Retina (tissue), 1 donor: ENCODE measurements at regions not wholly inside any gene's neighbourhood (a gene's known extent, or its start where the extent isn't known, plus 50 kb on each side); places are given as distances from the start of the nearest gene placed in this dataset.

Experiments used
- DNase-seq: peaks from one replicate; pipeline ENCODE4 v3.0.0-alpha.2; 2016

- DNase-seq, result no peak
Observed at GRCh38 chr17:54745862-54746261, 154.8 kb upstream of the TOM1L1 start.

GRCh38 chr17:54749157-54749556 lies 151.5 kb upstream of the TOM1L1 start:
- DNase-seq, result no peak

- no peak for DNase-seq
Observed at GRCh38 chr17:54754560-54754959, 146.1 kb upstream of the TOM1L1 start.

DNA sequence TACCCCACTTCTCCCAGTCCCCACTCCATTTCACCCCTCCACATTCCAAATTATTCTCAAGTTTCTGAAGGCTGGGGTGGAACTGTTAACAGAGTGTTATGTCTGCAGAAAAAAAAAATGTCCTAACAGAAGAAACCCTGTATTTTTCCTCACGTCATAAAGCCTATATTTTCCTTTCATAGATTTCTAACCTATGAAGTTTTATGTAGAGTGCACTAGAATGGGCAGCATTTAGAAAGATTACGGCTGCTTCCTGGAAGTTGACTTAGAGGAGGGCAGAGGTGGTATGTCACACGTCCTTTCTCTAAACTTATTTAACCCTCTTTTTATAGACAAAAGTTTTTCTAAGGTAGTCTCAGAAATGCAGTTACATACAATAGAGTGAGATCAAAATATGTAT lies 139.8 kb upstream of the TOM1L1 start:
- DNase-seq, result no peak

DNA sequence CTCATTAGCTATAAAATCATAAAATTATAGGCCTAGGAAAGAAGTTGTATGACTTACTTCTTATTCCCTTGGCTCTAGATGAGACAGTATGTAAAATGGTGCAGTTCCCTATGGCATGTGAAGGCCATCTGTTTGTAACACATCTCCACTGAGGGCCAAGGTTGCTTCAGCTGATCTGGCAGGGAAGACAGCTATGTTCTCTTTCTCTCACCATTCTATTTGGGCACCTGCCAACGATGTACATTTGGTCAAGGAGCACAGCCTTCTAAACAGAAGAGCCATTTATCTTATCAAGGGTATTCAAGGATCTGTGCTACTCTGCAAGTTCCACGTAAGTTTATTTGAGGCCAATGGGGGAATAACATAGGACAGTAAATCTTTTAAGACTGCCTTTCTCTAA lies 129.8 kb upstream of the TOM1L1 start:
- no peak for DNase-seq

DNA sequence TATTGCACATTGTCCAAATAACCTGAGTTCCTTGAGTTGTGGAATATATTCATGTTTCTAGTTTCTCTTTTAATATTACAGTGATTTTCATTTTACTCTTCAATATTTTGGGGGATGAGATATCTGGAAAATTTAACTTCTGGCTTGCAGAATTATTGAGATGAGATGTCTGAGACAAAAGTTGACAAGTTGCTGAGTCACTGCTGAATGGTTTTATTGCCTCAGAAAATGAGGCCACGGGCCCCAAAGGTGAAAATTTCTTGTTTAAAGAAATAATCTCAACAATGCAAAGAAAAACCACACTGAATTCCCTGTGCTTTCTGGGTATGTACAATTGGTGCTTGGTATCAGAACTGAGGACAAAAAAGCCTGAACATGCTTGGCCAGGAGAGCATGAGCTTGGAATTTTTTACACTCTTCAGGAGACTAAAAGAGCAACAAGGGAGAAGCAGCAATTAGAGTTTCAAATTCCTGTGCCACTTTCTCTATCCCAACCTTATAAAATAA lies 129.2 kb upstream of the TOM1L1 start:
- no peak for DNase-seq

DNA sequence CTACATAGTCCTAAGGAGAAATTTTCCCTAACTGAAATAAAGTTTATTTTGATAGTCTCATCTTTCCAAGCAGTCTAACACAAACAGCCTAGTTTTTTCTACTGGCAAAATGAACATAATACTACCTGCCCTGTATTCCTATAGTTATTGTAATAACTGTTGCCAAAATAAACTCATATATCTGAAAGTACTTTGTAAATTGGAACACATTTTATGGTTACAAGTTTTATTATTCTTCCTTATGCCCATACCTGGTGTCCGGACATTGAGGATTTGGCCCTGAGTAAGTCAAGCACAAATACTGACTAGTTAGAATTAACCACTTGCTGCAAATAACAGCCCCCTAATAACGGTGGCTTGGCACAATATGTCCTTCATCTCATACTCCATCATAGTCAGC lies 120.4 kb upstream of the TOM1L1 start:
- no peak for DNase-seq

DNA sequence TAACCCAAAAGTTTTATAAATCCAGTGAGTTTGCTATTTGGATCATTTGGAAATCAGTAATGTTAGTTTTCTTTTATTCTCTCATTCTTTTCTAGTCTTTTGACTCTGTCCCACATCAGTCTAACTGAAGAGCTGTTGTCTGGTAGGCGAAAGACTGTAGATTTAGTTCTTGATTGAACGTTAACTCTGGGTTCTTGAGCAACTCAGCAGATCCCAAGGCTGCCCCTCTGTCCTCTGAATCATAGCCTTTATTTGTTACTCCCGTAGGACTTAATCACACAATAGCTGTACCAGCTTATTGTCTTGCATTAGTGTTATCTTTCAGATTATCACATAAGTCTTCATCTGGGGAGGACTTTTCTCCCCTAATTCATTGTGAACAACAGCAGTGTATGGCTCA lies 119.3 kb upstream of the TOM1L1 start:
- DNase-seq, result no peak

DNA sequence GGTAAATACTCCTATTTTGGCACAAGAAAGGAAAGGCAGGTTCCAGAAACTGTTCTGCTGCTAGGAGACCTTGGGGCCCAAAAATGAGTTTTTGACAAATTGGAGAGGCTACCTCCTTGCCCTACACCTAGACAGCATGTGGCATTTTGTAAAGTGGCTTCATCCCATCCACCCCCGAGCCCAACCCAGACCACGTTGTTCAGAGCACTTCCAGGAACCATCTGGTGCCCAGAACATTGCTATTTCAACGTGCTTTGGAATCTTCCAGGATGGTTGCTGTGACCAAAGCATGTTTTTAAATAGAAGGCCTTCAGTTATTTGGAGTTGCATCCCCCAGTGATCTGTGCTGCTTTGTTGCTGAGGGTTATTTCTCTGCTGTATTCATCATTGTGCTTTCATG lies 116.3 kb upstream of the TOM1L1 start:
- no peak for DNase-seq

- DNase-seq, result no peak
Observed at GRCh38 chr17:54785643-54786268, 114.9 kb upstream of the TOM1L1 start.

- DNase-seq, result no peak
Observed at GRCh38 chr17:54789101-54789880, 111.4 kb upstream of the TOM1L1 start.

- DNase-seq, result peak; percentile 10
Observed at GRCh38 chr17:54793271-54793670, 107.4 kb upstream of the TOM1L1 start.

DNA sequence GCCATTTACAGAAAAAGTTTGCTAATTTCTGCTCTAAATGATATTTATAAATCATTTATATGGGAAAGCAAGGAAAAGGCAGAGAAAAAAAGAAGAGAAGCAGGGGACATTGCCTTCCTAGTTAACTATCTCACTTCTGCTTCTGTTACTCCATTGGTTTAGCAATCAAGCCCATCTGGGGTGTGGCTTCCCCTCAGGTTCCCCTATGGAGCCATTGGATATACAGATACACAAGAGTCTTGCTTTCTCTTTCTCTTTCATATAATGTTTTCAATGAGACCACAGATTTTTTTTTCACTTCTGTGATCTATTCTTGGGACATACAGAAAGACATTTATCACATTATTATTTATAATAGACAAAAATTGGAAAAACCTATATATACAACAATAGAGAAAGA lies 105.6 kb upstream of the TOM1L1 start:
- DNase-seq, result no peak

DNA sequence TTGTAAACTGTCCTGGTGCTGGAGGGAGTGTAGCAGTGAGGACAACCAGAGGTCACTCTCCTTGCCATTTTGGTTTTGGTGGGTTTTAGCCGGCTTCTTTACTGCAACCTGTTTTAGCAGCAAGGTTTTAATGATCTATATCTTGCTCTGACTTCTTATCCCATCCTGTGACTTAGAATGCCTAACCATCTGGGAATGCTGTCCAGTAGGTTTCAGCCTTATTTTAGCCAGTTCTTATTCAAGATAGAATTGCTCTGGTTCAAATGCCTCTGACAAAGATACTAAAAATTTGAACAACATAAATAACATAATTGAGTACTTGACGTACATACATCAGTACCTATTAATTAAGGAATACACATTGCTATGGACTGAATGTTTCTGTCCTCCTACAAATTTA lies 93.3 kb upstream of the TOM1L1 start:
- DNase-seq, result no peak

DNA sequence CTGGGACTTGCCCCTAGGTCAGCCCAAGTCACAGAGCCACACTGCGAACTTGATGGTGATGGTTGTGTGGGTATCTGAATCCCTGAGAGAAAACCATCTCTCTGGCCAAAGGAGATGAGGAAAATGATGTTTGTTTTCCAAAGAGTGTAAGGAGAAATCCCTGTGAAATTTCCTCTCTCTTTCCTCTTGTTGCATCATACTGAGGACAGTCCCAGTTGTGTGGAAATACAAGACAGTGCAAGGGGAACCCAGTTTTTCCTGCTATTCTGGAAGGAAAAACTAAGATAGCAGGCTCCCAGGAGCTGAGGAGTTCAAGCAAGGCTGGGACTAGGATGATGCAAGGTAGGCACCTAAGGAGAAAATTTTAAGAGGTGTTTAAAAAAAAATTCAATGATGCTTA lies 86.8 kb upstream of the TOM1L1 start:
- DNase-seq, result no peak

DNA sequence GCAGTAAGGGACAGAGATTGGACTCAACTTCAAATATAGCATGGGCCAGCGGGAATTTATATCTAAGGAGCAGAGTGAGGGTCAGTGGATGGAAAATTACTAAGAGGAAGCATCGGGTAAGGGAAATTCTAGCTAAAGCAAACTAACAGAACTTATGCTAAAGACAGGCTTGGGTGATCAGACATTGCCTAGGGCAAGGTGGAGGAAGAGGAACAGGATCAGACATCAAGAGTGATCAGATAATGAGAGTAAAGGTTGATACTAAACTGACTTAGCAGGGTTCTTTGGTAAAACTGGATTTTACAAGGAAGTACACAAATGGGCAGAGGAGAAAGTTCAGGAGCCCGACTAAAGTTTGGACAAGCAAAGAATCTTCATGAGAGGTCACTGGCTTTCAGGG lies 86.3 kb upstream of the TOM1L1 start:
- no peak for DNase-seq

DNA sequence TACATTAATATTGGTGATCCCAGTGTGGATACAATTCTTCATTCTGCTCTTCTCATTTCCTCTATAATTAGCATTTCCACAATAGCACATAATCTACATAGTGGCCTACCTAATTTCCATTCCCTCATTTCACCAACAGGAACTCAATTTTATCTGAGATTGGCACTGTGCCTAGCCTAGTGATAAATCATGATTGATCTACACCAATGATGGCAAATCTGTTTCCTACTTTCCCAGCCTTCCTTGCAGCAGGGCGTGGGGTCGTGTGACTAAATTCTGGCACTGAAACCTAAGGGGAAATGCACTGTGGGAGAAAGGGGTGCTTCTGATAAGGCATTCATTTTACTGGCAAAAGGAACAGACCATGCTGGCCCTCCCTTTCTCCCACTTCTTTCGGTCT lies 66.6 kb upstream of the TOM1L1 start:
- no peak for DNase-seq

- no peak for DNase-seq
Observed at GRCh38 chr17:54835015-54835414, 65.6 kb upstream of the TOM1L1 start.

DNA sequence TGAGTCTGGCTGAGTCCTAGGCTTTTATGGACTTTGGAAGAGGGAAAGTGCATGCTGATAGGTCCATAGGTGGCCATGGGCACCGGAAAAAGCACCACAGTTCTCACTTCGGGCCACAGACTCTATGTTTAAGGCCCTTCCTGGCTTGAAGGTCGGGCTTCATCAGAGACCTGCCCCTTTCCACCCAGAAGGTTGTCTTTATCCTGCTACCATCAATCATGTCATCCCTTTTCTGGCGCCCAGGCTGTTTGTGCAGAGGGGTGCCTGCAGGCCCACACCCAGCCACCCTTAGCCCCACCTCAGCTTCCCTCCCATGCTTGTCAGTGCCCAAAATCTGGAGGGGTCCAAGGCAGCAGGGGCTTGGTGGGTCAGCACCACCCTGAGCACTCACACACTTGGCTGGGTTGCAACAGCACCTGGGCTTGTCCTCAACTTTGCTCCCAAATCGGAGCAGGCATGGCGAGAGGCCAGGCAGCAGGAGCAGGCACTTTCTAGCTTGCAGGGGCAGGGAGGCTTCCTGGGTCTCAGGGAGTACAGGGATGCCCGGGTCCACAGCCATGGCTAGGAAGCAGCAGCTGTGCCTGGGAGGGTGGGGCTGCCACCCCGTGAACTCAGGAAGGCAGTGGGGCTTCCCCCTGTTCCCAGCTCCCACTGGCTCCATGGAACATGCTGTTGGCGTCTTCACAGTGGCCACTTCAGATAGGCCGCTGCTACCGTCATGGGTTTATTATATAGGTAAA lies 63.8 kb upstream of the TOM1L1 start:
- no peak for DNase-seq

DNA sequence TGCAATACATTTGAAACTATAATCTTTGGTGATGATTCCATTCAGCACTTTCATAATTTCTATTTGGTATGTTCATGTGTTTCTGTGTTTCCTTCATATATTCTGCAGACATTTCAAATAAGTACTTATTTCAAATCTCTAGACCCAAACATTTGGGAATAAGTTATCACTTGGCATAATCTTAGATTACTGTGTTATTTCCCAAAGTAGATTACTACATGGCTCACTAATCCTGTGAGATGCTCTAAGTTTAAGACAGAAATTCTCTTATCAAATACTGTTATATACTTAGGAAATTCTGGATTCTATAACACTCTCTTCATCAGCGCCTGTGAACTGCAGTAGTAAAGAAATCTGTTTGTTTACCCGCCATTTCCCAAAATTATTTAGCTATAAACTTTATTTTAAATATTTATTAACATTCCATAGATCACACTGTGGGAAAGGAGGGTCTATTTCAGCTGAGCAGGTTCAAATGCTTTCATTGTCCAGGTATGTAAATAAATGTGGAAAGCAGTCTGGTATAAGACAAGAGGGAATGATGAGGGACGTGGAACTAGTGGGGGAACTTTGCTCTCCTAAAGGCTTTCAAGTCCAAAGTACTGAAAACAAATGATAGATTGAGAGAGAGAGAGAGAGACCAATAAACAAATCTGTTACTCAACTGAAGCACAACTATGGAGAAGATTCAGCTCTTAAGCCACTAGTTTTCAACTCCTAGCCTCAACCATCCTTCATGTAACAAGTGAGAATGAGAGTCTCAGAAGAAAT lies 61.8 kb upstream of the TOM1L1 start:
- no peak for DNase-seq

- DNase-seq, result no peak
Observed at GRCh38 chr17:54839447-54839846, 61.2 kb upstream of the TOM1L1 start.

GRCh38 chr17:54840885-54841591 lies 59.6 kb upstream of the TOM1L1 start:
- no peak for DNase-seq
